ENCODE measurements at regions not wholly inside any gene's neighbourhood (a gene's known extent, or its start where the extent isn't known, plus 50 kb on each side); places are given as distances from the start of the nearest gene placed in this dataset.

DNA sequence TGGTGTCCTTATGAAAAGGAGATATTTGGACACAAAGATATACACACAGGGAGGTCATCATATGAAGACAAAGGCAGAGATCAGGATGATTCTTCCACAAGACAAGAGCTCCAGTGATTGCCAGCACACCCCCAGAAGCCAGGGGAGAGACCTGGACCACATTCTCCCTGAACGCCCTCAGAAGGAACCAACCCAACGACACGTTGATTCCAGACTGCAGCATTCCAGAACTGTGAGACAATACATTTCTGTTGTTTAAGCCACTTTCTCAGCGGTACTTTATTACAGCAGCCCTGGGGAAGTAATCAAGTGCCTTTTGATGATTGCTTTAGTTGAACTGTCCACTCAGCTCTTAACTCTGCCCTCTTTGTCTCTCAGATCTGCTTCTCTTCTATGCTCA lies 285.5 kb upstream of the SMARCA2 start:
- Mint-ChIP-seq H3K27ac (no peak overlapping the region), H3K36me3 (no peaks in the 10 kb centered on the region), H3K9me3 (no peaks in the 10 kb centered on the region)
- no peak for DNase-seq (ENCODE audit: low spot score in 2 of 2)
- no peak for ATAC-seq

DNA sequence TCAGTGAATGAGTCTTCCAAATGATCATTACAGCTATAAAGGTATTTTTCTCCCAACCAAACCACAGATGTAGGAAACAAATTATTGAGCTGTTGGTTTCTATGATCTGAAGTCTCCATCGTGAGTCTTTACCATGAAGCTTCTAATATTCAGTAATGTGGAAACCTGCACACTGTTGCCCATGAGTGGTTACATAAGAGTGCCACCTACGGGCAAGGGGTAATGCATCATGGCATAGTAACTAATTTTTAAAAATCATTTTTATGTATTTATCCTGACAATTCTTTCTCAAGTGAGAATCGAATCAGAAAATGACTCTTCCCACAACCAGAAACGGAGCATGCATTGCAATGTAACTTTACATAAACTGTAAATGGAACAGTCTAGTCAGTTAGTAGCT lies 282.5 kb upstream of the SMARCA2 start:
- no peak for DNase-seq (ENCODE audit: low spot score in 2 of 2)
- Mint-ChIP-seq H3K27ac (no peak overlapping the region), H3K9me3 (no peaks in the 10 kb centered on the region), H3K36me3 (no peaks in the 10 kb centered on the region)
- ATAC-seq = no peak

DNA sequence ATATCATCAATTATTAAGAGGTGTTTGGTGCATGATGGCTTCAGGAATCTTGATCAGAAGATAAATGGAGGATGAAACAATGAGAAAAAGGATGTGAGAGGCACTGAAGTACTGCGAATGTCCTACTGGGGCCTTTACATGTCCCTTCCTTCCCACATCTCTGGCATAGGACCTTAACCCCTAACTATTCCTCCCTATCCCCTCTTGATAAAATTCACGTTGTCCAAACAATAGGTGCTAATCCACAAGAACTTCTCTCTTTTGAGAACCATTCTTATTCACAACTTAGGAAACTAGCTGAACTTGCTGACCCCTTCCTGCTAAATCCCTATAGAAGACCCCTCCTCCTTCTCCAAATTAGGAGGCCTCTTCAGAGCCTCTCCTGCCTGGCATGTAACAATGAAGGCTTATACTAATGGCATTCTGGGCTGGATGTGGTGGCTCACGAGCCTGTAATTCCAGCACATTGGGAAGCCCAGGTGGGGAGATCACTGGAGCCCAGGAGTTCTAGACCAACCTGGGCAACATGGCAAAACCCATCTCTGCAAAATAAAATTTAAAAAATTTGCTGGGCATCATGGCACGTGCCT lies 276.5 kb upstream of the SMARCA2 start:
- H3K9me3 Mint-ChIP-seq = no peaks in the 10 kb centered on the region
- no peak overlapping the region for H3K27ac Mint-ChIP-seq
- ATAC-seq = no peak
- H3K36me3 Mint-ChIP-seq = no peaks in the 10 kb centered on the region
- no peak for DNase-seq (ENCODE audit: low spot score in 2 of 2)

DNA sequence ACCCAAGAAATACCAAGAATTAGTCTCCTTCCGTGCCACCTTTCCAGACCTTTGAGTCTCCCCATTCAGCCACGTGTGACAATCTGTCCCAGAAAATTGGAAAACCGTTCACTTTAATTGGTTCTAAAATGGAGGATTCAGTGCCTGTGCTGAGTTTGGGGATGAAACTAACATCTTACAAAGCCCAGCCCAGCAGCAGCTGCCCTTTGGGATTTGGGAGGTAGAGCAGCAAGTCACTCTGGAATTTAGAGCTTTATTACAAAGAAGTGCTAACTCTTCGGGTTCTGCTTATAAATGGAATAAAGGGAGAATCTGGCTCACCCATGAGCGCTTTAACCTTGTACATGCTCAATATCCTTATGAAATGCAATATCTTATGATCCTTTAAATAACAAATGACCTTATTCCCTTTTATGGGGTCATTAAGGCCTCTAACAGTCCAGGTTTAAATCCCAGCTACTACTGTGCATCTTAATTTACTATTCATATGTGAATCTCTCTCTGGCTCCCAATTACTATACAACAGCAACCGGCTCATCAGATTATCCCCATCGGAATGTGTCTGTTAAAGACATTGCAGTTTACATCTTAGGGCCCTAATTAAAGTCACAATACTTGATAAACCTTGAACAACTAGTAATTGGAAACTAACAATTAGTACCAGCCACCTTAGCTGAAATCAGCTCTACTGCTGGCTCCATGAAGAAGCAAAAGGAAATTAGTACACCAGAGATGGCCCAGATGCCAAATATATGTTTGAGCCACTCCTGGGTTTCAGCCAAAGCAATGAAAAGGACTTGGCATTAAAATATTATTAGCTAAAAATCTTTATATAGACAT lies 271.8 kb upstream of the SMARCA2 start:
- Mint-ChIP-seq H3K27ac (no peak overlapping the region), H3K36me3 (no peaks in the 10 kb centered on the region), H3K9me3 (no peaks in the 10 kb centered on the region)
- DNase-seq (ENCODE audit: low spot score in 2 of 2) (no peak), ATAC-seq (no peak)

DNA sequence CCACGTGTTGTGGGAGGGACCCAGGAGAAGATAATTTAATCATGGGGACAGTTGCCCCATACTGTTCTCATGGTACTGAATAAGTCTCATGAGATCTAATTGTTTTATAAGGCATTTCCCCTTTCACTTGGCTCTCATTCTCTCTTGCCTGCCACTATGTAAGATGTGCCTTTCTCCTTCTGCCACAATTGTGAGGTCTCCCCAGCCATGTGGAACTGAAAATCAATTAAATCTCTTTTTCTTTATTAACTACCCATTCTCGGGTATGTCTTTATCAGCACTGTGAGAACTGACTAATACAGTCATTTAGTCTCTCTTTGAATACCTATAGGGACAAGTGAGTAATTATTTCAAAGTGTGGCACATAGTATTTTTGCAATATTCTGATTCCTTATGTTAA lies 269.2 kb upstream of the SMARCA2 start:
- H3K36me3 Mint-ChIP-seq = peaks cover 0 to 11% of the 10 kb centered on the region in 2 donors
- DNase-seq (ENCODE audit: low spot score in 2 of 2) = no peak
- no peak for ATAC-seq
- H3K9me3 Mint-ChIP-seq = peaks cover 5% of the 10 kb centered on the region in 2 donors
- no peak overlapping the region for H3K27ac Mint-ChIP-seq

DNA sequence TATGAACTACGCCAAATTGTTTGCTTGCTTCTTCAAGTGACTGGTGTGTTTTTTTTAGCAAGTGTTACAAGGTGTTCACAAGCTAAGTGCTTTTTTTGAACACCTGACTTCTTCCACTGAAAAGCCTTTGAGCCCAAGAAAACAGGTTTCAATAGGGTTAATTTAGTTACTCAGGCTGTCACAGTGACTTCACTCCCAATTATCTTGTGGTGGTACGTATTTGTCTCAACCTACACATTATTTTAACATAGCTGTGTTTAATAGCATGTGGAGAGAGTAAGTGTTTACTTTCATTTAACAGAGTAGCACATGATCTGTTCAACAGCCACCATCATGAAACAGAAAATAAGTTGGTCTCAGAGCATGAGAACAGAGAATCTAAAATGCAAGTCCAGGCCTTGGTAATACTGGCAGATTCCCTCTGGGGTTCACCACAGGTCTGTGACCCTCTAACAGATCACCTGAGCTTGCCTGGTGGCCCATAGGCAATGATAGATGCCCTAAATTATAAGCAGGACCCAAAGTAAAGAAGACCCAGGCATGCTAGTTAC lies 267.7 kb upstream of the SMARCA2 start:
- Mint-ChIP-seq H3K9me3 (peaks cover 5 to 6% of the 10 kb centered on the region in 2 donors), H3K36me3 (peaks cover 0 to 11% of the 10 kb centered on the region in 2 donors), H3K27ac (no peak overlapping the region)
- ATAC-seq (no peak), DNase-seq (ENCODE audit: low spot score in 2 of 2) (no peak)

DNA sequence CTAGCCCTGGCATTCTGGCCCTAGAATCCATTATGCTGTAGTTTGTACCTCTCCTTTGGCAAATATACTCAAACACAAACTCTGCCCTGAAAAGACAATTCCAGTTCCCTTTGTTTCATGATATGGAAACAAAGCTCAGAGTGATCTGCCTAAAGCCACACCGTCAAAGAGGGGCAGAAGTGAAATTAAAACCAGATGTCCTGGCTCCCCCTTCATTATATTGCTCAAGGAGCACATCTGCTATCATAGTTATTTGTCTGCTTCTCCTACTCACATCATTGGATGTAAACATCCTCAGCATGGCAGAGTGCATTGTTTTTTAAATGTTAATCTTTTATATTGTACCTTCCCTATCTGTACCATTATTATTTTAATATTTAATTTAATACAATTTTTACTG lies 266.7 kb upstream of the SMARCA2 start:
- H3K9me3 Mint-ChIP-seq = peaks cover 5 to 10% of the 10 kb centered on the region in 2 donors
- H3K36me3 Mint-ChIP-seq = peaks cover 0 to 11% of the 10 kb centered on the region in 2 donors
- no peak for DNase-seq (ENCODE audit: low spot score in 2 of 2)
- ATAC-seq = no peak
- H3K27ac Mint-ChIP-seq = no peak overlapping the region

DNA sequence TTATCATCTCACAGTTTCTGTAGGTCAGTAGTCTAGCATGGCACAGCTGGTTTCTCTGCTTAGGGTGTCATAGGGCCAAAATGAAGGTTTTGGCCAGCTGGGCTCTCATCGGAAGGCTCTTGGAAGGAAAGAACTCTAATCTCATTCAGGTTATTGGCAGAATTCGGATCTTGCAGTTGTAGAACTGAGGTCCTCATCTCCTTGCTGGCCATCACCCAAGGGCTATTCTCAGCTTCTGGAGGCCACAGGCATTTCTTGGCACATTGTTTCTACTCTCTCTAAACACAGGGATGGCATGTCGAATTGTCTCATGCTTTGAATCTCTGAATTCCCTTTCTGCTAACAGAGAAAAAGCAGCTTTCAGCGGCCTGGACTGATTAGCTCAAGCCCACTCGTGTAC lies 258.0 kb upstream of the SMARCA2 start:
- H3K27ac Mint-ChIP-seq = no peak overlapping the region
- DNase-seq (ENCODE audit: low spot score in 2 of 2) (no peak), ATAC-seq (no peak)
- H3K36me3 Mint-ChIP-seq = peaks cover 0 to 6% of the 10 kb centered on the region in 2 donors
- H3K9me3 Mint-ChIP-seq = peaks cover 4 to 16% of the 10 kb centered on the region in 2 donors

DNA sequence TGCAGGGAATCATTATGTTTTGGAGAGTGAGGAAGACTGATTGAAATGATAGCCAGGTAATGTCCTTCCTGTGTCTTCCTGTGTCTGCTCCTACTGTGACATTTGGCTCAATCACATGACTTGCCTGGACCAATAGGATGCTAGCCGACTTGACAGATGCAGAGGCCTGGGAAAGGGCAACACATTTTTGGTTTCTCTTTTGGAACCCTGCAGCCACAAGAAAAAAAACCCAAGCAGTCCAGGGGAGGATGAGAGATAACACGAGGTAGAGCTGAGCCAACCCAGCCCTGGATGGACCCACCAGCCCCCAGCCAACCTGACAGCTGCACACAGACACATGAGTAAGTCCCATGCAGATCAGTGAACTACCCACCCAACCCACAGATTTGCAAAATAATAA lies 256.1 kb upstream of the SMARCA2 start:
- peaks cover 0 to 6% of the 10 kb centered on the region in 2 donors for H3K36me3 Mint-ChIP-seq
- ATAC-seq = no peak
- no peak overlapping the region for H3K27ac Mint-ChIP-seq
- peaks cover 0 to 16% of the 10 kb centered on the region in 2 donors for H3K9me3 Mint-ChIP-seq
- DNase-seq (ENCODE audit: low spot score in 2 of 2) = no peak

DNA sequence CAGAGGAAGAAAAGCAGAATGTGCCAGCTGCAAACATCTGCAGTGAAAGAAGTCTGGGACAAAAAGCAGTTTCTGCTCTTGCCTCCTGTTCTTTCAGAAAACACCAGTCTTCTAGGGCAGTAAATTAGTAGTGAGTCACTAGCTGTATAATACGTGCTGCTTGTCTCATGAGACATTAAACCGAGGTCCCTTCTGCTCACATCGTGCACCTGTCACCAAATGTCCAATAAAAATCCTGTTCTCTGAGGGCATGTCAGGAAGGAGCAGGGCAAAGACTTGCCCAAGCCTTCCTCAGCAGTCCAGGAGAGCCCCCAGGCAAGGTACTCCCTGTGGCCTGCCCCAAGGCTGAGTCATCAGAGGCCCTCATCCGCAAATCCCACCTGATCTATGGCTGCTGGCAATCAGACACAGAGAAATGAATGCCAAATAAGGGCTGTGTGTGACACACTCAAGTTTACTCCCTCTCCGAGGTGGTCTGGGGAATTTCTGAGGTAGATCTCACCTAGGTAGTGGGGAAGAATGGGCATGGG lies 255.3 kb upstream of the SMARCA2 start:
- ATAC-seq = no peak
- no peak for DNase-seq (ENCODE audit: low spot score in 2 of 2)
- peaks cover 0 to 6% of the 10 kb centered on the region in 2 donors for H3K36me3 Mint-ChIP-seq
- no peak overlapping the region for H3K27ac Mint-ChIP-seq
- peaks cover 0 to 16% of the 10 kb centered on the region in 2 donors for H3K9me3 Mint-ChIP-seq

DNA sequence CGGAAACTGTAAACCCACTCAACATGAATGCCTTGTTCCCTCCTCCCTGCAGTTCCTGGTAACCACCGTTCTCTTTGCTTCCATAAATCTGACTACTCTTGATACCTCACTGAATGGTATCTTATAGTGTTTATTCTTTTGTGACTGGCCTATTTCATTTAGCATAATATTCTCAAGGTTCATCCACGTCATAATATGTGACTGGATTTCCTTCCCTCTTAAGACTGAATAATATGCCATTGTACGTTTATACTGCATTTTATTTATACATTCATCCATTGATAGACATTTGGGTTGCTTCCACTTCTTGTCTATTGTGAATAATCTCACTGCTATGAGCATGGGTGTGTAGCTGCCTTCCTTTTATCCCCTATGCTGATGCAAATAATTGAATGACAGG lies 253.3 kb upstream of the SMARCA2 start:
- no peak for ATAC-seq
- Mint-ChIP-seq H3K27ac (no peak overlapping the region), H3K36me3 (peaks cover 0 to 6% of the 10 kb centered on the region in 2 donors), H3K9me3 (peaks cover 0 to 6% of the 10 kb centered on the region in 2 donors)
- no peak for DNase-seq (ENCODE audit: low spot score in 2 of 2)

DNA sequence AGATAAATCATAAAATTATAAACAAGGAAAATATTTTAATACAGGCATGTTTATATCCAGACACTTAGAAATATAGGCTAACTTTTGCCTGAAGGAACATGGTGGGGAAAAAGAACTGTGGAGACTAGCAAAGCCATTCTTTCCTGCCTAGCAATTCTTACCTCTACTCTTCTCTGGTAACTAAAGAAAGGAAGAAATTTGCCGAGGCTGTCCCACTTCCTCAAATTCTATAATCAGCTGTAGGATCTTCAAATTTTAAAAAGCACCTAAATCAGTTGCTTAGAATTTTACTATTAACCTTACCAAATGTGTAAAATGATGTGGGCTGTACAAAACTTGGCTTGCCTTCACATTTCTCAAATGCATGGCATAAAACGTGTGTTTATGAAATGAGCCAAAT lies 249.1 kb upstream of the SMARCA2 start:
- DNase-seq (ENCODE audit: low spot score in 2 of 2) = no peak
- no peaks in the 10 kb centered on the region for H3K36me3 Mint-ChIP-seq
- no peak for ATAC-seq
- H3K9me3 Mint-ChIP-seq = no peaks in the 10 kb centered on the region
- H3K27ac Mint-ChIP-seq = no peak overlapping the region

DNA sequence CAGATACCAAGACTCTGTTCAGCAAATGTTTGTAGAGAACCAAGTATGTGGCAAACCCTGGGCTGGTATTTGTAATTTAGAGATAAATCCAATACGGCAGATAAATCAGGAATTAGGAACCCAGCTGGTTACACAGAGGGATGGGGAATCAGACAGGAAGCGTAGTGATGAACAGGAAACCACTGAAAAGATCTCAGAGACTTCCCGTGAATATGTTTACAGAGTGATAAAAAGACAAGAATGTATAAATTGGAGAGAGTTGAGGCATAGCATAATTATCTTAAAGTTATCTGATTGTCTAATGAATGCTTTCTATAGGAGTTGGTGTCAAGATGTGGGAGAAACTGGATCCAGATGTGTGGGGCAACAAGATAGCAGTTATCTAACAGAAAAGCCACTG lies 246.6 kb upstream of the SMARCA2 start:
- DNase-seq (ENCODE audit: low spot score in 2 of 2) = no peak
- H3K9me3 Mint-ChIP-seq = no peaks in the 10 kb centered on the region

DNA sequence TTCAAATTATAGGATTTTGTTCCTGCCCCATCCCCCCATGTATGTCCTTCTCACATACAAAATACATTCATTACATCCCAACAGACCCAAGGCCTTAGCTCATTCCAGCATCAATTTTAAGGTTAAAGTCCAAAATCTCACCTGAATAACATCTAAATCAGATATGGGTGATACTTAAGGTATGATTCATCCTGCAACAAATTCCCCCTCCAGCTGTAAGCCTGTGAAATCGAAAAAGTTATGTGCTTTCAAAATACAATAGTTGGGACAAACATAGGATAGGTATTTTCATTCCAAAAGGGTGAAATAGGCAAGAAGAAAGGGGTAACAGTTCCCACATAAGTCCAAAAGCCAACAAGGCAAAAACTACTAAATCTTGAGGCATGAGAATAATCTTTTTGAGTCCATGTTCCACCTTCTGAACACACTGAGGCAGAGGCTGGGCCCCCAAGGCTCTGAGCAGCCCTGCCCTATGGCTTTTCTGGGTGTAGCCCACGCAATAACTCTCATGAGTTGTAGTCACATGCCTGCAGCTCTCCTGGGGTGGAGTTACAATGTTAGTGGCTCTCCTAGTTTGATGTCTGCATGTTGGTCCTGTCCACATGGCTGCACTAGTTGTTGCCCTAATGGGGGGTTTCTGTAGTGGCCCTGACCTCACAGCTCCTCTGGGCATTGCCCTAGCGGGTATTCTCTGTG lies 243.9 kb upstream of the SMARCA2 start:
- no peak for ATAC-seq
- Mint-ChIP-seq H3K9me3 (no peaks in the 10 kb centered on the region), H3K27ac (no peak overlapping the region), H3K36me3 (no peaks in the 10 kb centered on the region)
- DNase-seq (ENCODE audit: low spot score in 2 of 2) = no peak

More for the DNA sequence above, 246.6 kb upstream of the SMARCA2 start:
- no peak for ATAC-seq
- Mint-ChIP-seq H3K36me3 (no peaks in the 10 kb centered on the region), H3K27ac (no peak overlapping the region)

DNA sequence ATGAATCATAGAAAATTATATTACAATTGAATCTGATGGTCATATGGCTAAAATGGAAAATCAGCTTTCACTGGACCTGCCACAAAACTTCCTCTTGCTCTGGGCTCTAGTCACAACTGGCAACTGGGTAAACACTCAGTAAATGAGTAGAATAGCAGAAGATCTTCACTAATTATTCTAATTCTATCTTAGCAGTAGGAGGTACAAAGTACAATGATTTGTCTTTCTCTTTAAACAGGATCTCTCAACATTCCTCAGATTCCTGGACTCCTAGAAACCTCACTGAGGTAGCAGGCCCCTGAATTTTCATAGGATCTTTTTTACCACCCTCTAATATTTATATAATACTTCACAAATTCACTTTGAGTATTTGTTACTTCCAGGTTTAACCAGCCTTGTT lies 239.9 kb upstream of the SMARCA2 start:
- no peak for ATAC-seq
- H3K9me3 Mint-ChIP-seq = no peaks in the 10 kb centered on the region
- H3K36me3 Mint-ChIP-seq = no peaks in the 10 kb centered on the region
- no peak for DNase-seq (ENCODE audit: low spot score in 2 of 2)
- no peak overlapping the region for H3K27ac Mint-ChIP-seq

DNA sequence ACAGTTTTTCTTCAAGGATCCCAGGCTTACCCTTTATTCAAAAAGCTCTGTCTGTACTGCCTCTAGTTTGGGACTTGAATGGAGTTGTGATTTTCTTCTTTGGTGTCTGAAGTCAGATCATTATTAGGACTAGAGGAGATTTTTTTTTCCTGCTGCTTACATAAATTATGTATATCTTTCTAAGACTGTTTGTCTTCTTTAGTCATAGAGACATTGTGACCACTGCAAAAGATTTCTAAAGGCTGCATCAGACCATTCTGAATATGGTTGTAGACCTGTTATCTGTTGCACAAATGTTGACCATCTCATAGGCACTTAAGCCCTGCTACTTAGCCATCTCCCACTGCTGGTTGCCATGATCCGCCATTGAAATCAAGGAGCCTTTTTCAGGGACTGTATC lies 238.5 kb upstream of the SMARCA2 start:
- no peak for ATAC-seq
- Mint-ChIP-seq H3K27ac (no peak overlapping the region), H3K9me3 (no peaks in the 10 kb centered on the region), H3K36me3 (no peaks in the 10 kb centered on the region)
- no peak for DNase-seq (ENCODE audit: low spot score in 2 of 2)

DNA sequence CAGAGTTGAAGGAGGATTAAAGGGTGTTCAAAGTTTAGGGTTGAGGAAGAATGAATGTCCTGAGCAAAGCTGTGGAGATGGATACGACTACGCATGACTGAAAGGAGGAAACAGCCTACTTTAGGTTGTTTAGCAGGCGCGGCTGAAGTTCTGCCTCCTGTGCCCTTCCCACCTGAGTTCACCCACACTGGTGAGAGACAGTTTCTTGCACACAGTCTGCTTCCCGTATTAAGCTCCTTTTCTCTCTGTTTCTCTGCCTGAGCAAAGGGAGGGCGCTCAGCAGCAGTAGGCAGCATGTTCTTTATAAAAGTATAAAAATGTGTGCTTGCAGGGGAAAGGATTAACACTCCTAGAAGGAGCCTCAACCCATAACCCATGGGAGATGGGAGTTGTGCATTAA lies 224.0 kb upstream of the SMARCA2 start:
- ATAC-seq (no peak), DNase-seq (ENCODE audit: low spot score in 2 of 2) (no peak)
- Mint-ChIP-seq H3K36me3 (no peaks in the 10 kb centered on the region), H3K9me3 (no peaks in the 10 kb centered on the region), H3K27ac (no peak overlapping the region)
